Fibroblast of skin of abdomen (primary cell): ENCODE measurements at regions not wholly inside any gene's neighbourhood (a gene's known extent, or its start where the extent isn't known, plus 50 kb on each side); places are given as distances from the start of the nearest gene placed in this dataset.
A peak's percentile ranks its signal among the peaks of the same experiment; 100 is the strongest.
"Not testable (repeated sequence)": the region's sequence is repeated elsewhere in the genome, so short reads cannot be mapped to it uniquely, and the experiment has no call there.

ENCODE experiments used
- DNase-seq: peaks from one replicate; pipeline ENCODE4 v3.0.0-alpha.2; 2013

- no peak for DNase-seq
Observed at GRCh38 chr5:101637599-101637998, 658.5 kb downstream of the SLCO4C1 start.

GRCh38 chr5:101627770-101628169 is 668.3 kb downstream of the SLCO4C1 start:
- DNase-seq: not testable (repeated sequence)

- DNase-seq: no peak
Observed at GRCh38 chr5:101626572-101626971, 669.5 kb downstream of the SLCO4C1 start.

GRCh38 chr5:101611039-101611438 is 685.0 kb downstream of the SLCO4C1 start:
- DNase-seq: no peak

- no peak for DNase-seq
Observed at GRCh38 chr5:101608322-101608721, 687.8 kb downstream of the SLCO4C1 start.

GRCh38 chr5:101605700-101606099 is 690.4 kb downstream of the SLCO4C1 start:
- no peak for DNase-seq

GRCh38 chr5:101600614-101601013 is 695.5 kb downstream of the SLCO4C1 start:
- DNase-seq: no peak

- peak; percentile 2 for DNase-seq
Observed at GRCh38 chr5:101590384-101590783, 687.3 kb upstream of the ST8SIA4 start.

- peak; percentile 4 for DNase-seq
Observed at GRCh38 chr5:101585366-101585765, 682.3 kb upstream of the ST8SIA4 start.

- no peak for DNase-seq
Observed at GRCh38 chr5:101580591-101580990, 677.5 kb upstream of the ST8SIA4 start.

GRCh38 chr5:101574017-101574416 is 670.9 kb upstream of the ST8SIA4 start:
- DNase-seq: no peak

GRCh38 chr5:101561018-101561417 is 657.9 kb upstream of the ST8SIA4 start:
- no peak for DNase-seq

- DNase-seq: peak; percentile 21
Observed at GRCh38 chr5:101543780-101544179, 640.7 kb upstream of the ST8SIA4 start.

- DNase-seq: peak; percentile 37
Observed at GRCh38 chr5:101539315-101539714, 636.2 kb upstream of the ST8SIA4 start.

GRCh38 chr5:101535626-101536025 is 632.5 kb upstream of the ST8SIA4 start:
- DNase-seq: peak; percentile 34

- DNase-seq: peak; percentile 61
Observed at GRCh38 chr5:101534491-101535110, 631.5 kb upstream of the ST8SIA4 start.

GRCh38 chr5:101532430-101532829 is 629.3 kb upstream of the ST8SIA4 start:
- peak; percentile 29 for DNase-seq

- no peak for DNase-seq
Observed at GRCh38 chr5:101531026-101531425, 627.9 kb upstream of the ST8SIA4 start.

GRCh38 chr5:101529094-101529493 is 626.0 kb upstream of the ST8SIA4 start:
- not testable (repeated sequence) for DNase-seq

- no peak for DNase-seq
Observed at GRCh38 chr5:101520417-101520816, 617.3 kb upstream of the ST8SIA4 start.

GRCh38 chr5:101517795-101518194 is 614.7 kb upstream of the ST8SIA4 start:
- DNase-seq: no peak

GRCh38 chr5:101515721-101516120 is 612.6 kb upstream of the ST8SIA4 start:
- no peak for DNase-seq

GRCh38 chr5:101505891-101506570 is 602.9 kb upstream of the ST8SIA4 start:
- DNase-seq: no peak

- no peak for DNase-seq
Observed at GRCh38 chr5:101482931-101483330, 579.8 kb upstream of the ST8SIA4 start.
